NOMO-1 treated with DMSO at 0.1 percent for 48 hours (cell line): ENCODE measurements at regions not wholly inside any gene's neighbourhood (a gene's known extent, or its start where the extent isn't known, plus 50 kb on each side); places are given as distances from the start of the nearest gene placed in this dataset.

Source experiments
- DNase-seq: peaks from one replicate; lab custom pipeline; 2025; ENCODE audit not compliant: unreplicated experiment; lab: John Stamatoyannopoulos, UW

DNA sequence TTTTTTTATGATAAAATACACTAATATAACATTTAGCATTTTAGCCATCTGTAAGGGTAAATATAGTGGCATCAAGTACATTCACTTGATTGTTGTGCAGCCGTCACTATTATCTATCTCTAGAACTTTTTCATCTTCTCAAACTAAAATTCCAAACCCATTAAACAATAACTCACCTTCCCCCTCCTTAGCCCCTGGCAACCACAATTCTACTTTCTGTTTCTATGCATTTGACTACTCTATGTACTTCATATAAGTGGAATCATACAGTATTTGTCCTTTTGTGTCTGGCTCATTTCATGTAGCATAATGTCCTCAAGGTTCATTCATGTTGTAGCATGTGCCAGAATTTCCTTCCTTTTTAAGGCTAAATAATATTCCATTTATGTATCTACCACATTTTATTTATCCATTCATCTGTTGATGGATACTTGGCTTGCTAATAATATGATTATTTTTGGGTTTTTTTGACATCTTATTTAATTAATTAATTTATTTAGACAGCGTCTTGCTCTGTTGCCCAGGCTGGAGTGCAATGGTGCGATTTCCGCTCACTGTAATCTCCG lies 69.6 kb upstream of the MACF1 start:
- no peak for DNase-seq

DNA sequence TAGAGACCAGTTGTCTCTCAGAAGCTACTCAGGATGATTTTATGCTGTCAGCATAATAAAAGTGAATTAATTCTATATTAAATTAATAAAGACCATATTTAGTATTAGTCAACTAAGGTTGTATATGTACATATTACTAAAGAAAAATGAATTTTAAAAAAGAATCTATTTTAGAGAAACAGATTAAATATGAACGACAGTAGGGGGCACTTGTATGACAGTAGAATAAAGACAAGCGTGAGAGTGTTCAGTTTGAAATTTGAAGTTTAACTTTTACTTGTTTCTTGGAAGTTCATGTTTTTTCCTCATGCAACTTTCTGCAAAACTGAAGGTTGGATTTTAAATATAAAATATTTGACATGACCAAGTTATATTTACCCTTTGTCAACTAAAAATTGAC lies 67.9 kb upstream of the MACF1 start:
- no peak for DNase-seq

DNA sequence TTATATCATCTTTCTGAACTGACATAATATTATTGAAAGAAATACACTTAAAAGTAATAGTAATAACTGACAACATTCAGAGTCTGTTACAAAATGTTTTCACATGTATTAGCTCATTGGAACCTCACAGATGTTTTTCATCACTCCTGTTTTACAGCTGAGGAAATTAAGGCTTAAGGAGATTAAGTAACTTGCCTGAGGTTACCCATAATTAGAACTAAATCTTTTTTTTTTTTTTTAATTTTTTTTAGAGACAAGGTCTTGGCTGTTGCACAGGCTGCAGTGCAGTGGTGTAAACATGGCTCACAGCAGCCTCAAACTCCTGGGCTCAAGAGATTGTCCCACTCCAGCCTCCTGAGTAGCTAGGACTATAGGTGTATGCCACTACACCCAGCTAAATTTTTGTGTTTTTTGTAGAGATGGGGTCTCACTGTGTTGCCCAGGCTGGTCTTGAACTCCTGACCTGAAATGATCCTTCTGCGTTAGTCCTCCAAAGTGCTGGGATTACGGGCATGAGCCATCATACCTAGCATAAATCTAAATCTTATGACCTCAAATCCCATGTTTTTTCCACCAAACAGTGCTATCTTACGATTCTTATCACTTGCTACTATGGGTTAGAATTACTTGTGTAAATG lies 64.7 kb upstream of the MACF1 start:
- DNase-seq: no peak

DNA sequence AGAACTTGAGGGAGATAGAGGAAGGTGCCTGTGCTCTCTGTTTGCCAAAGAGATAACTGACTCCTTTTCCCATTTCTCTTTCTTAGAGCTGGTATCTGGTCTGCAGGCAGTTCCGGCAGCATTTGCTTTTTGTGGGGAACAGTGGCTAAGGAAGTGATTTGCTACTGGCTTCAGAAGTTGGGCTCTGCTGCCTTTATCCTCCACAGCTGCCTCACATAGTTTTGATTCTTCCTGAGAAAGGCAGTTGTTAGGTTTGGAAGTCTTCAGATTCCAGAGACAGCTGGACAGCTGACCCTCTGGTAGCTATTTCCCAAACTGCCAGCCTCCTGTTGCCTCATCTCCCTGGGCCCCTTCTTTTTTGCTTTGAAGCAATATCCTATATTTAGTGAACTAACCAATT lies 62.6 kb upstream of the MACF1 start:
- DNase-seq: no peak

DNA sequence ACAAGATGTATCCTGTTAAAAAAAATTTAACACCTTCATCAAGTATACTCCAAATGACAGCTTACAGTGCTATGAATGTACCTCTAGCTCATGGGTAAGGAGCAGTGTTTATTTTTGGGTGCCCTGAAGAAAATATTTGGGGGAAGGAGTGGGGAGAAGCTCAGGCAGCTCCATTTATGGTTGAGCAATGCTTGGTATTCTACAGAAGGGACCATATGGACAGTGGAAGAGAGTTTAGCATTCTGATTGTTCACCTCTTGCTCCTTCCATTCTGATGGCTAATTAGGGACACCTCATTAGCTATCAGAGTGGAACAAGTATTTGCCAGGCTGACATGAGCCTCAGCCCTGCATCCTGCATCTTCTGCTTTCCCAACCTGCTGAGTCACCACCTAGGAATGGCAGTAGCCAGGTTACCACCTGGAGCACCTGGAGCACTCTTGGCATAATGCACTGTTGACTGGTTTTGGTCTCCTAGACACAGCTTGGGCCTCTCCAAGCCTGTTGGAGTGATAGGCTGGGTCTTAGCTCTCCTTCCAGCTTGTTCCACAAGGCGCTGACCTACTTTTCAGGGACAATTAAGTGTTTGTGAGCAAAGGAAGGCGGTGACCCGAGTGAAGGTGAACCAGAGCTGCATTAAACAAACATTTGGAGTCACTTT lies 62.0 kb upstream of the MACF1 start:
- DNase-seq: no peak

DNA sequence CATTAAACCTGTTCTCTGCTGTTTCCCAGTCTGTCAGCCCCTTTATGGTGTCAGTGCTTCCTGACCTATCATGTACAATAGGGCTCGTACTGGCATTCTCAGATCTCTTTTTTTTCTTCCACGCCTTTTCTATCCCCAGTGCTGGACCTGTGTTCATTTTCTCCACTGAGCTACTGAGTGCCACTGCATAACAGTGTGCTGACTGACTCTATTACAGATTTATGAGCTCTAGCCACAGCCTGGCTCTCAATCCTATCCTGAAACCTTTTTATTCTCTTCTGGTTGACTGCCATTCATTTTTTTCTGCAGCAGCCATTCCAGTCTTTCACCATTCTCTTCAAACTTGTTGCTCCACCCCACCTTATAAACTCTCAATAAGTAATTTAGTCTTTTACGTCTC lies 59.6 kb upstream of the MACF1 start:
- no peak for DNase-seq

DNA sequence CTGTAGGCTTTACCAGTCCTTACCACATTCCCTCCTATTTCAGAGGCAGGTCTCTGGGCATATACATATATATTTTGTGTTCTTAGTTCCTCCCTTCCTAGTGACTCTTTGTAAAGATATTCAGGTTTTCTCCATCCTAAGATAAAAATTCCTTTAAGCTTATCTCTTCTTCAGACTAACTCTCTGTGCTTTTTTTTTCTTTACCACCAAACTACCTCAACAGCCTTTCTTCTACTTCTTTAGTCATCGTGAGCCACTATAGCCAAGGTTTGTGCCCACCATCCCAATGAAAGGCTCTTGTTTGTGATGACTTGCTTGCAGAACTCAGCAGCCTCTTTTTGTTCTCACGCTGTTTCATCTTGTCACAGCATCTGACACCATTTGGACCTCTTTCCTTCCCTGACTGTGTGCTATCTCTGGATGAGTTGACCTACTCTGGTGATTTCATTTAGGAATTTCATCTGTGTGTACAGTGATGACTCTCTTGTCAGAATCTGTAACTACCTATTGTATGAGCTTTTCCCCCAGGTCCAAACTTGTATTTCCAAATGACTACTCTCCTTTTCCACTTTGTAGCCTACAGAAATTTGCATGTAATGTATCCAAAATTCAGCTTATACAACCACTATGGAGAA lies 59.0 kb upstream of the MACF1 start:
- DNase-seq: no peak

DNA sequence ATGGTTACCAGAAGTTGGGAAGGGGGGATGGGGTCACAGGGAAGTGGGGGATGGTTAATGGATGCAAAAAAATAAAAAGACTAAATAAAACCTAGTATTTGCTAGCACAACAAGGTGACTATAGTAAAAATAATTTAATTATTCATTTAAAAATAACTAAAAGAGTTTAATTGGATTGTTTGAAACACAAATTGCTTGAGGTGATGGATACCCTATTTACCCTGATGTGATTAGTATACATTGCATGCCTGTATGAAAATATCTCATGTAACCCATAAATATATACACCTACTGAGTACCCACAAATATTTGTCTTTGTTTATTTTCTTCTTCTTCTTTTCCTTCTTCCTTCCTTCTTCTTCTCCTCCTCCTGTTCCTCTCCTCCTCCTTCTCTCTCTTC lies 57.8 kb upstream of the MACF1 start:
- no peak for DNase-seq

DNA sequence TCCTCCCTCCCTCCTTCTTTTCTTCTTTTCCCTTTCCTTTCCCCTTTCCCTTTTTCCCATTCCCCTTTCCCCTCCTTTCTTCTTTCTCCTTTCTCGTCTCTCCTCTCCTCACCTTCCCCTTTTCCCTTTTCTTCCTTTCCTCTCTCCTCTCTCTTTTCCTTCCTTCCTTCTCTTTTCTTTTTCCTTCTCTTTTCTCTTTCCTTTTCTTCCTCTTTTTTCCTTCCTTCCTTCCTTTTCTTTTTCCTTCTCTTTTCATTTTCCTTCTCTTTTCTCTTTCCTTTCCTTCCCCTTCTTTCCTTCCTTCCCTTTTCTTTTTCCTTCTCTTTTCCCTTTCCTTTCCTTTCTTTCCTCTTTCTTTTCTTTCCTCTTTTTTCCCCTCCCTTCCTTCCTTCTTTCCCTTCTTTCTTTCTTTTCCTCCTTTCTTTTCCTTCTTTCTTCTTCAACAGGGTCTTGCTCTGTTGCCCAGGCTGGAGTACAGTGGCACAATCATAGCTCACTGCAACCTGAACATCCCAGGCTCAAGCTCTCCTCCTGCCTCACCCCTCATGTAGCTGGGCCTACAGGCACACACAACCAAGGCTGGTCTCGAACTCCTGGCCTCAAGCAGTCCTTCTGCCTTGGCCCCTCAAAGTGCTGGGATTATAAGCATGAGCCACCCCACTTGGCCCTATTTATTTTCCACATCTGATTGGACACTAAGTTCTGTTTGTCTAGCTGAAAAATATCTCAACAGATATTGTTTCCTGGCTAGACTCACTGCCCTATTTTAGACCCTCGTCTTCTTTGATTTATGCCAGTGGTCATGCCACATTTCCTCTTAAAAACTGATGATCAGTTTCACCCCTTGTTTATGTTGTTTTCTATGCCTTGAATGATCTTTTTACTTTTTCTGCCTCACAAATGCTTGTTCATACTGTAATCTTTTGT lies 57.1 kb upstream of the MACF1 start:
- no peak for DNase-seq

DNA sequence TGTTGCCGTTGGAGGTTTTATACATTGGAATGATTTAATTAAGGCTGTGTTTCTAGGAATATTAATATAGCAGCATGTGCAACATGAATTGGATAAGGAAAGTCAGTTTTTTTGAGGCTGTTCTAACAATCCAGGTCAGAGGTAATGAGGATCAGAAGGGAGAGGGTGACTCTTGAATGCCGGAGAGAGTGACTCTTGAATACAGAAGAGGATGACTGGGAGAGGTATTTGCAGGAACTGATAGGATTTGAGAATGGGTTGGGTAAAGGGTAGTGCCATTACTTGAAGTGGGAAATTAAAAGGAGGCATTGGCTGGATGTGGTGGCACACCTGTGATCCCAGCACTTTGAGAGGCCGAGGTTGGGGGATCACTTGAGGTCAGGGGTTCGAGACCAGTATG lies 55.6 kb upstream of the MACF1 start:
- no peak for DNase-seq

DNA sequence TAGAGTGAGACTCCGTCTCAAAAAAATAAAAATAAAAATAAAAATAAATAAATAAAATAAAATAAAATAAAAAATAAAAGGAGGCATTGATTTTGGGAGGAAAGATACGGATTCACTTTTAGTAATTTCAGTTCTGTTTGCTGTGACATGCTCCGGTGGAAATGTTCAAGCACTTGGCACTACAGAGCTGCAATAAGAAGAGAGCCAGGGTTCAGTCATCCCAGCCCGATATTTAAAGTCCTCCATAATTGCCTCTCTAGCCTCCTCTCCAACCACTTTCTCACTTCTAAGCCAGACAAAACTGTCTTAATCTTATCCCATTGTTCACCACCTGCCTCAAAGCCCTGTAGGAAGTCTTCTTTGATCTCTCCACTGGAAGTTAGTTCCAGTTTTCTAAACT lies 55.0 kb upstream of the MACF1 start:
- DNase-seq: no peak

DNA sequence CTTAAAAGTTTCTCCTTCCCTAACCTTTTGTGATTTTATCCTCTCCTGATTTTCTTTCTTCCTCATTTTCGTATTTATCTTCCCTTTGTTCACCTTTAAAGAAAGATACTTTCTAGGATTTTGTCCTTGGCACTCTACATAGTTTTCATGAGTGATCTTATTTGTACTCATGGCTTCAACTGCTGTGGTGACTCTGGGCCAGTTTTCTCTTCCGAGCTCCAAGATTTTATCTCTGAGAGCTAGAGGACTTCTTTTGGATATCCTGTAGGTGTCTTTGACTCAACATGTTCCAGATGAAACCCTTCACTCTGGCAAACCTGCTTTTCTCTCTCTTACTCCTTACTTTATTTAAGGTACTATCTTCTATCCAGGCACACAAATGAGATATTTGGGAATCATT lies 53.7 kb upstream of the MACF1 start:
- no peak for DNase-seq

DNA sequence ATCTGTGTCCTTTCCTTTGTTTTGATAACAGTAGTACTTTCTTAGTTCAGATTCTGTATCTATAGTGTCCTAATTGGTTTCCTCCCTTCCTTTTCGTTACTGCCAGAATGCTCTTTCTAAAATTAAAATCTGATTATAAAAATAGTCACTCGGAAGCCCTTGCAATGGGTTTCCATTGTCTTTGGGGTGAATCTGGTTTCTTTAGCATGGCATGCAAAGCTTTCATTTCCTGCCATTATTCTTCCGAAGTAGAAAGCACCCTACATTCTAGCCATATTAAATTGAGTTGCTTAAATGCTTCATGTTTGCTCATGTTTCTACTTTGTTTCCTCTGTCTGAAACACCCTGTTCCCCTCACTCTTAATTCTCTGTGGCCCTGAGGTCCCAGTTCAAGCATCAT lies 53.2 kb upstream of the MACF1 start:
- DNase-seq: no peak

DNA sequence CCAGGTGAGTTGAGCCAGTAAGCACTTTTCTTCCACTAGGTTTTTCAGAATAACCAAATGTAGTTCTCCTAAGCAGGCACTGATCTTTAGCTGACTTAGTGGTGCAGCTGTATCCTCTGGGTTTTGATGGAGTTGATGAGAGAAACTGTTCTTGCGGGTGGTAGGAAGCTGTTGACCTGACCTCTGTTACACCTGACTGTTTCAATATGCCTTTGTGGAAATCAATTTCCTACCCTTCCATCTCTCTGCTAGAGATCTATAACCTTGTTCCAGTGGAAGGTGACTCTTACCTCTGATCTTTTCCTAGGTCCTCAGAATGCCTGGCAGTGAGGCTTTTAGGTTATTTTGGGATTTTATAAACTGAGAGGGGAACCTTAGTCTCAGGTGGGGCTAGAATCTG lies 51.6 kb upstream of the MACF1 start:
- no peak for DNase-seq

DNA sequence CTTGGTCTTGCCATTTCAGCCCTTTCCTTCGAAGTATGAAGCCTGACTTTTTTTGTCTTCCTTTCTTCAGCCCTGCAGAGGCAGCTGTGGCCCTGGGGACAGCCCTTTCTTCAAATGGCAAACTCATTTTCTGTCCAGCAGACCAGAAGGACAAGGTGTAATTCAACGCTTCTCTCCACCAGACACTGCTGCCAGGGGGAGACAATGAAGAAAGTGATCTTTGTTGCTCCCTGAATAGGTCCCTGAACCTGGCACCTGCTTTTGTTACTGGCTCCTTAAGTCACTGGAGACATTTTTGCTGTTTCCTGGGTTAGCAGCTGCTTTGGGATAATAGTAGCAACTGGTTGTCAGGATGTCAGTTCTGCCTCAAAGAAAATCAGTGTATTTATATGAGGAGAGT lies 50.8 kb upstream of the MACF1 start:
- no peak for DNase-seq

DNA sequence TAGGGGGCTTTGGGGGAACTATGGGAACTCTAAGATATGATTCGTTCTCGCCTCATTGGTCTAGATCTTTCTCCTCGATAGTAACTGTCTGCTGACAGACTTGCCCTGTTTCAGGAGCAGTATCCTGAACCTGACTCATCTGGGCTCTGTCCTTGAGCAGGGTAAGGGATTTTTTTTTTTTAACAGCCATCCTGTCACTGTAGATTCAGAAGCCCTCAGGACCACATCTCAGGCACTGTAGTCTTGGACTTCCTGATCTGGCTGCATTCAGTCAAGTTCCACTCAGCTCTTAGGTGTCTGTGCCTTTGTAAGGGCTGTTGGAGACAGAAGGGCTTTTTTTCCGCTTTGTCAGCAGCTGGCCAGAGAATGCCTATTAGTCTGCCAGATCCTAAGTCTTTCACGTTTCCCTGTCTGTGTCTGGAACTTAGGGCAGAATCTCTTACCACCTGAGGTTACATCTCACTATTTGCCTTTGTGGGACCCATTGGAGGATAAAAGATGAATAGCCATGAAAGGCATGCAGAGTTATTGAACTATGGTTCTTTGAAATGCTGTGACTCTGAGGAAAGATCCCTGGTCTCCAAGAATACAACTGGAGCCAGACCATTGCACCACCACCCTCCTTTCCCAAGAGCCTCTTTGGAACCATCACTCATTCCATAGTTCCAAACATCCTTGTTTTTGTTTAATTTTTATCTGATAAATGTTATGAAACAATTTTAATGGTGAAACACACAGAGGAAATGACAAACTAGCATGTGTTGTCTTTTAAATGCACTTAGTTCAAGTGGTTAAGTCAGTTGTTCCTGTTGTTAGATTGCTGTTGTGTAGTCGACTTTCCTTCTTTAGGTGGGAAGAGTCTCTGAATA lies 49.7 kb upstream of the MACF1 start:
- DNase-seq: no peak
